Neural progenitor cell (in vitro differentiated cells): ENCODE measurements at regions not wholly inside any gene's neighbourhood (a gene's known extent, or its start where the extent isn't known, plus 50 kb on each side); places are given as distances from the start of the nearest gene placed in this dataset.

Source experiments
- CTCF ChIP-seq: fragments of 200-600 bp; sonication (generic); IDR thresholded peaks from 2 replicates; pipeline ENCODE4 v1.5.1; 2017; ENCODE audit warnings: antibody characterized with exemption, mild to moderate bottlenecking
- EZH2 ChIP-seq: fragments of 200-600 bp; sonication (generic); IDR thresholded peaks from 2 replicates; pipeline ENCODE4 v1.6.1; 2017; ENCODE audit warnings: antibody characterized with exemption, mild to moderate bottlenecking, moderate library complexity
- EZH2phosphoT487 ChIP-seq: fragments of 200-600 bp; sonication (generic); IDR thresholded peaks from 2 replicates; pipeline ENCODE4 v1.6.1; 2017; ENCODE audit warnings: antibody characterized with exemption

- TF ChIP-seq CTCF (no peak), EZH2 (no peak), EZH2phosphoT487 (no peak)
Observed at GRCh38 chr3:144141496-144141895, 169.9 kb downstream of the DIPK2A start.
